ENCODE measurements at regions not wholly inside any gene's neighbourhood (a gene's known extent, or its start where the extent isn't known, plus 50 kb on each side); places are given as distances from the start of the nearest gene placed in this dataset.

DNA sequence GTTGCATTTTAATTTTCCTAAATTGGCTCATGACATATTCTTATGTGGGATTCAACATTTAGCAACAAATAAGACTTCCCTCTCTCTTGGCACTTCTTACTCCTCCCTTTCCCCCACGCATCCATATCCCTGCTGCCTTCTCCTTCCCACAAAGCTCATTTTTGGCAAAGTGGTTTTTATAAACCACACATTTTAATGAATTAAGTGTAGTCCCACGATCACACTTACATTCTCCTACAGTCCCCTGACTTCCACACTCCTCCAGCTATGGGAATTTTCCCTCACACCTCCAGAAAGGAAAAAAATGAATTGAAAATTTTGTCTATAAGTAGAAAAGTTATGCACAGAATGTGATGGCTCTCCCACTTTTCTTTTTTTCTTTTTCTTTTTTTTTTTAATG is 345.0 kb downstream of the CD83 start:
- Histone ChIP-seq H3K4me2 (ENCODE audit: extremely low read depth, insufficient read depth, low read length) (no peak overlapping the region), H2AFZ (ENCODE audit: low read length) (no peak overlapping the region), H3K9me3 (ENCODE audit: control insufficient read depth, insufficient read depth, low read depth, low read length) (no peaks in the 10 kb centered on the region), H3K27me3 (ENCODE audit: control insufficient read depth, insufficient read depth, low read length) (no peaks in the 10 kb centered on the region), H3K36me3 (ENCODE audit: control insufficient read depth, insufficient read depth, low read length) (no peaks in the 10 kb centered on the region), H3K9ac (ENCODE audit: insufficient read depth, low read length) (no peak overlapping the region), H3K4me1 (ENCODE audit: control insufficient read depth, extremely low read depth, insufficient read depth, low read length) (peaks cover 2% of the 10 kb centered on the region), H3K4me3 (replicated peaks in 1 of 4; ENCODE audit: control extremely low read depth in 1 of 4, insufficient read depth in 1 of 4, low read depth in 3 of 4, low read length in 4 of 4) (no peak overlapping the region), H3K27ac (ENCODE audit: insufficient read depth, low read length) (no peak overlapping the region), H4K20me1 (ENCODE audit: control insufficient read depth, extremely low read depth, insufficient read depth, low read length) (no peaks in the 10 kb centered on the region), H3K79me2 (ENCODE audit: control insufficient read depth, insufficient read depth, low read length) (no peaks in the 10 kb centered on the region)
- no peak for DNase-seq (ENCODE audit: low read depth in 2 of 2)
- no peak for TF ChIP-seq EZH2 (IDR thresholded peaks at IDR 0.05; ENCODE audit: low read length, missing control alignments)
- TF ChIP-seq, protein P1, sequence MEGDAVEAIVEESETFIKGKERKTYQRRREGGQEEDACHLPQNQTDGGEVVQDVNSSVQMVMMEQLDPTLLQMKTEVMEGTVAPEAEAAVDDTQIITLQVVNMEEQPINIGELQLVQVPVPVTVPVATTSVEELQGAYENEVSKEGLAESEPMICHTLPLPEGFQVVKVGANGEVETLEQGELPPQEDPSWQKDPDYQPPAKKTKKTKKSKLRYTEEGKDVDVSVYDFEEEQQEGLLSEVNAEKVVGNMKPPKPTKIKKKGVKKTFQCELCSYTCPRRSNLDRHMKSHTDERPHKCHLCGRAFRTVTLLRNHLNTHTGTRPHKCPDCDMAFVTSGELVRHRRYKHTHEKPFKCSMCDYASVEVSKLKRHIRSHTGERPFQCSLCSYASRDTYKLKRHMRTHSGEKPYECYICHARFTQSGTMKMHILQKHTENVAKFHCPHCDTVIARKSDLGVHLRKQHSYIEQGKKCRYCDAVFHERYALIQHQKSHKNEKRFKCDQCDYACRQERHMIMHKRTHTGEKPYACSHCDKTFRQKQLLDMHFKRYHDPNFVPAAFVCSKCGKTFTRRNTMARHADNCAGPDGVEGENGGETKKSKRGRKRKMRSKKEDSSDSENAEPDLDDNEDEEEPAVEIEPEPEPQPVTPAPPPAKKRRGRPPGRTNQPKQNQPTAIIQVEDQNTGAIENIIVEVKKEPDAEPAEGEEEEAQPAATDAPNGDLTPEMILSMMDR (conservative IDR thresholded peaks at IDR 0.05 in 1 of 2, IDR thresholded peaks at IDR 0.05 in 1 of 2; ENCODE audit: low read depth in 1 of 2, low read length in 2 of 2), result no peak

DNA sequence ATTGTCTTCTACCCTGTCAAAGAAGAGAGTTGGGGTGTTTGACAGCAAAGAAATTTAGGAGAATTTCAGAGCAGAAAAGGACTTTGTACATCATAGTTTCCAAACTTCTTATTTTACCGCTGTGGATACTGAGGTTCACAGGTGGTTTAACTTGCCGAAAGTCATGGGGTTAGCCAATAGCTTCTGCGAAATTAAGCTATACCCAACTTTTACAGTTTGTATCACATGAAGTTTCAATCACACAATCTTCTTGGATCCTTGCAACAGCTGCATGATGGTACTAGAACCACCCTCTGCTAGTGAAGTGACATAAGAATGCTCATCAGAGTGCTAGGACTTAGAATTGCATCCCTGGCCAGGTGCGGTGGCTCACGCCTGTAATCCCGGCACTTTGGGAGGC is 345.5 kb downstream of the CD83 start:
- Histone ChIP-seq H3K27ac (ENCODE audit: insufficient read depth, low read length) (no peak overlapping the region), H3K4me3 (replicated peaks in 1 of 4; ENCODE audit: control extremely low read depth in 1 of 4, insufficient read depth in 1 of 4, low read depth in 3 of 4, low read length in 4 of 4) (no peak overlapping the region), H2AFZ (ENCODE audit: low read length) (no peak overlapping the region), H3K9me3 (ENCODE audit: control insufficient read depth, insufficient read depth, low read depth, low read length) (no peaks in the 10 kb centered on the region), H3K27me3 (ENCODE audit: control insufficient read depth, insufficient read depth, low read length) (no peaks in the 10 kb centered on the region), H3K4me2 (ENCODE audit: extremely low read depth, insufficient read depth, low read length) (no peak overlapping the region), H3K79me2 (ENCODE audit: control insufficient read depth, insufficient read depth, low read length) (no peaks in the 10 kb centered on the region), H4K20me1 (ENCODE audit: control insufficient read depth, extremely low read depth, insufficient read depth, low read length) (no peaks in the 10 kb centered on the region), H3K4me1 (ENCODE audit: control insufficient read depth, extremely low read depth, insufficient read depth, low read length) (peaks cover 3% of the 10 kb centered on the region), H3K9ac (ENCODE audit: insufficient read depth, low read length) (no peak overlapping the region), H3K36me3 (ENCODE audit: control insufficient read depth, insufficient read depth, low read length) (no peaks in the 10 kb centered on the region)
- no peak for DNase-seq (ENCODE audit: low read depth in 2 of 2)
- TF ChIP-seq, protein P1 (conservative IDR thresholded peaks at IDR 0.05 in 1 of 2, IDR thresholded peaks at IDR 0.05 in 1 of 2; ENCODE audit: low read depth in 1 of 2, low read length in 2 of 2), result no peak
- no peak for TF ChIP-seq EZH2 (IDR thresholded peaks at IDR 0.05; ENCODE audit: low read length, missing control alignments)

DNA sequence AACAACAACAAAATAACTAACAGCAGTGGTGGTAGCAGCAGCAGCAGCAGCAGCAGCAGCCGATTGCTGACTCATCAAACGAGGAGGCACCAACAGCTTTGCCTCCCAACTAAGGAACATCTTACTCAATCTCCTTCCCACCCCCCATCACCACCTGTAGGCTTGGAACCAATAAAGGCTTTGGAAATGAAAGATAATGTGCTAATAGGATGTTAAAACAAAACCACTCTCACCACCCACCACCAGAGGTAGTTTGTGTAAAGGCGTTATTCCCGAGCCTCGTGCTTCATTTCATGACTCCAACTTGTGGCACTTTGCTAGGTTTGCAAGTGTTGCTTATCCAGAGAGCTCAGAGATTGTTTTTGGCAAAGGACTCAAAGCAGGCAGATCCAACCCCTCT is 346.5 kb downstream of the CD83 start:
- no peak overlapping the region for H2AFZ ChIP-seq (ENCODE audit: low read length)
- no peak overlapping the region for H3K4me2 ChIP-seq (ENCODE audit: extremely low read depth, insufficient read depth, low read length)
- H3K27ac ChIP-seq (ENCODE audit: insufficient read depth, low read length), result no peak overlapping the region
- peaks cover 3% of the 10 kb centered on the region for H3K4me1 ChIP-seq (ENCODE audit: control insufficient read depth, extremely low read depth, insufficient read depth, low read length)
- no peaks in the 10 kb centered on the region for H3K79me2 ChIP-seq (ENCODE audit: control insufficient read depth, insufficient read depth, low read length)
- no peaks in the 10 kb centered on the region for H3K9me3 ChIP-seq (ENCODE audit: control insufficient read depth, insufficient read depth, low read depth, low read length)
- H3K27me3 ChIP-seq (ENCODE audit: control insufficient read depth, insufficient read depth, low read length), result no peaks in the 10 kb centered on the region
- DNase-seq (ENCODE audit: low read depth in 2 of 2), result peak; percentile 28 to 67
- no peaks in the 10 kb centered on the region for H3K36me3 ChIP-seq (ENCODE audit: control insufficient read depth, insufficient read depth, low read length)
- no peak overlapping the region for H3K9ac ChIP-seq (ENCODE audit: insufficient read depth, low read length)
- no peaks in the 10 kb centered on the region for H4K20me1 ChIP-seq (ENCODE audit: control insufficient read depth, extremely low read depth, insufficient read depth, low read length)
- TF ChIP-seq, protein P1 (conservative IDR thresholded peaks at IDR 0.05 in 1 of 2, IDR thresholded peaks at IDR 0.05 in 1 of 2; ENCODE audit: low read depth in 1 of 2, low read length in 2 of 2), result peak; percentile 32 to 44
- no peak for TF ChIP-seq EZH2 (IDR thresholded peaks at IDR 0.05; ENCODE audit: low read length, missing control alignments)
- H3K4me3 ChIP-seq (replicated peaks in 1 of 4; ENCODE audit: control extremely low read depth in 1 of 4, insufficient read depth in 1 of 4, low read depth in 3 of 4, low read length in 4 of 4), result no peak overlapping the region
